ENCODE measurements at regions not wholly inside any gene's neighbourhood (a gene's known extent, or its start where the extent isn't known, plus 50 kb on each side); places are given as distances from the start of the nearest gene placed in this dataset.

DNA sequence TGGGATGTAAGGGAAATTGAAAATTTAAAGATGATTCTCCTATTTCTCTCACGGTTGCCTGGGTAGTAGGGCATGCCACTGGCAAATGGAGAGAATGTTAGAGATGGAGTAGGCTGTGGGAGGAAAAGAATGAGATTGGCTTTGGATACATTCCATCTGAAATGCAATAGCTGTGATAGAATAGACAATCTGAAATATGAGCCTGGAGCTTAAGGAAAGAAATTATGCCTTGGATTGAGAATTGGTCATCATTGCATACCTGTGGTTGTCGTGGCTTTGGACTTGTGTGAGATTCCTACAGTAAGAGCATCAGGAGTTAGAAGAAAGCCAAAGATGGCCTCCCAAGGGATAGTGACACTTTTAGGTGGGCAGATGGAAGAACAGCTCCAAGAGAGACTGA, 305.1 kb upstream of the SLC10A2 start:
- H3K4me3 ChIP-seq = no peak overlapping the region
- H3K27me3 ChIP-seq = no peaks in the 10 kb centered on the region
- intact Hi-C loops (cut with DNase I) = no loop called here
- peaks cover 0 to 5% (median 0%) of the 10 kb centered on the region in 4 donors for H3K4me1 ChIP-seq
- H3K27ac ChIP-seq = no peak overlapping the region
- TF ChIP-seq EP300 (IDR thresholded peaks at IDR 0.05) (no peak), POLR2AphosphoS5 (IDR thresholded peaks at IDR 0.05) (no peak), POLR2A (IDR thresholded peaks at IDR 0.05) (no peak)
- TF ChIP-seq, protein P1, sequence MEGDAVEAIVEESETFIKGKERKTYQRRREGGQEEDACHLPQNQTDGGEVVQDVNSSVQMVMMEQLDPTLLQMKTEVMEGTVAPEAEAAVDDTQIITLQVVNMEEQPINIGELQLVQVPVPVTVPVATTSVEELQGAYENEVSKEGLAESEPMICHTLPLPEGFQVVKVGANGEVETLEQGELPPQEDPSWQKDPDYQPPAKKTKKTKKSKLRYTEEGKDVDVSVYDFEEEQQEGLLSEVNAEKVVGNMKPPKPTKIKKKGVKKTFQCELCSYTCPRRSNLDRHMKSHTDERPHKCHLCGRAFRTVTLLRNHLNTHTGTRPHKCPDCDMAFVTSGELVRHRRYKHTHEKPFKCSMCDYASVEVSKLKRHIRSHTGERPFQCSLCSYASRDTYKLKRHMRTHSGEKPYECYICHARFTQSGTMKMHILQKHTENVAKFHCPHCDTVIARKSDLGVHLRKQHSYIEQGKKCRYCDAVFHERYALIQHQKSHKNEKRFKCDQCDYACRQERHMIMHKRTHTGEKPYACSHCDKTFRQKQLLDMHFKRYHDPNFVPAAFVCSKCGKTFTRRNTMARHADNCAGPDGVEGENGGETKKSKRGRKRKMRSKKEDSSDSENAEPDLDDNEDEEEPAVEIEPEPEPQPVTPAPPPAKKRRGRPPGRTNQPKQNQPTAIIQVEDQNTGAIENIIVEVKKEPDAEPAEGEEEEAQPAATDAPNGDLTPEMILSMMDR (IDR thresholded peaks at IDR 0.05) = no peak
- DNase-seq = no peak
- 85 to 87% methylated on average over 2 of the region's 2 CpGs for WGBS, 2 donors
- no peaks in the 10 kb centered on the region for H3K36me3 ChIP-seq
- no peaks in the 10 kb centered on the region for H3K9me3 ChIP-seq

DNA sequence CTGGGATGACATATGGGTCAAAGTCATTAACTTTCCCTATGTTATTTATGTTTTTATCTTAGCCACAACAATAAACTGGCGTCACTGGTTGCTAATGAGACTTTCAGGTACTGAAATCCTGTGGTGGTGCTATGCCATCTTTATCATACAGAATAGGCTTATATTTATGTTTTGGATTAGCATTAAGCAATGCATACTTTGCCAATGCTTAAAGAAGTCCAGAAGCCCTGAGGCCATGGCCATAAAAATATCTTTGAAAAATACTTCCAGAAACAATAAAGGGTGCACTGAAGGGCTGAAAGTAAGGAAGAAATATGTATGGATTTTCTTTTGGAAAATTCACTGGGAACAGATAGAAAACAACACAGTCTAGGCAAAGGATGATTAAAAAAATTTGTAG, 304.6 kb upstream of the SLC10A2 start:
- no peak for DNase-seq
- Histone ChIP-seq H3K27ac (no peak overlapping the region), H3K27me3 (no peaks in the 10 kb centered on the region), H3K4me1 (peaks cover 0 to 5% (median 0%) of the 10 kb centered on the region in 4 donors), H3K36me3 (no peaks in the 10 kb centered on the region), H3K9me3 (no peaks in the 10 kb centered on the region), H3K4me3 (no peak overlapping the region)
- 76 to 84% methylated on average over 1 of the region's 1 CpG for WGBS, 2 donors
- TF ChIP-seq EP300 (IDR thresholded peaks at IDR 0.05) = no peak
- TF ChIP-seq, protein P1 (IDR thresholded peaks at IDR 0.05) = no peak
- TF ChIP-seq POLR2A (IDR thresholded peaks at IDR 0.05) = no peak
- no peak for TF ChIP-seq POLR2AphosphoS5 (IDR thresholded peaks at IDR 0.05)
- intact Hi-C loops (cut with DNase I) = no loop called here

DNA sequence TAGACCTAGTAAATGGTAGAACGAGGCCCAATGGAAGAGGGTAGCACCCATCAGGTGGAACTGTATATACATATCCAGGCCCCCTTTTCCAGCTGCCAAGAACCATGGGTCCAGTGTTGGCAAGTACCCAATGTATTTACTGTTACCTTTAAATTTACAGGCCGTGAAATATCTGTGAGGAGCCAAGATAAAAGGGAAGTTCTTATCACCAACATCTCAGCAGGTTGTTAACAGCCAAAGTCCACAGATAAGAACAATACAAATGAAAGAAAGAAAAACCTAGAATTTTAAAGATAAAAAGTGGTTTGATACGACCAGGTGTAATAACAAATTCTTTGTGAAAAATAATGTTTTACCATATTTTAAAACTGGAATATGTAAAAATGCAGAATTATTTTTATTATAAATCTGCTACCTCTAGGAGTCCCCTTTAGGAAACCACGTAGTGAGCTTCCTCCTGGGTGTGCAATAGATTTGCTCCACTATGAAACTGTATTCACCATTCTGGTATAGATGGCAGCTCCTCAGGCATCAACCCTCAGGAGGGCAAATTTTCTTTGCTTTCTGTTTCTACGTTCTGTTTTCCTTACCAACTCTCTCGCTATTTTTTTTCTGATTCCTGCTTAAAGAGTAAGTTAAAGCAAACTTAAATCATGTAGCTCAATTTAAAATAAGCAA, 292.2 kb upstream of the SLC10A2 start:
- TF ChIP-seq POLR2A (IDR thresholded peaks at IDR 0.05) (no peak), POLR2AphosphoS5 (IDR thresholded peaks at IDR 0.05) (no peak), EP300 (IDR thresholded peaks at IDR 0.05) (no peak)
- TF ChIP-seq, protein P1 (IDR thresholded peaks at IDR 0.05) = no peak
- Histone ChIP-seq H3K4me1 (no peaks in the 10 kb centered on the region), H3K27ac (no peak overlapping the region), H3K4me3 (no peak overlapping the region), H3K36me3 (no peaks in the 10 kb centered on the region), H3K9me3 (no peaks in the 10 kb centered on the region), H3K27me3 (no peaks in the 10 kb centered on the region)
- DNase-seq = no peak
- 10 to 45% methylated on average over 6 of the region's 6 CpGs for WGBS, 2 donors
- intact Hi-C loops (cut with DNase I) = no loop called here

DNA sequence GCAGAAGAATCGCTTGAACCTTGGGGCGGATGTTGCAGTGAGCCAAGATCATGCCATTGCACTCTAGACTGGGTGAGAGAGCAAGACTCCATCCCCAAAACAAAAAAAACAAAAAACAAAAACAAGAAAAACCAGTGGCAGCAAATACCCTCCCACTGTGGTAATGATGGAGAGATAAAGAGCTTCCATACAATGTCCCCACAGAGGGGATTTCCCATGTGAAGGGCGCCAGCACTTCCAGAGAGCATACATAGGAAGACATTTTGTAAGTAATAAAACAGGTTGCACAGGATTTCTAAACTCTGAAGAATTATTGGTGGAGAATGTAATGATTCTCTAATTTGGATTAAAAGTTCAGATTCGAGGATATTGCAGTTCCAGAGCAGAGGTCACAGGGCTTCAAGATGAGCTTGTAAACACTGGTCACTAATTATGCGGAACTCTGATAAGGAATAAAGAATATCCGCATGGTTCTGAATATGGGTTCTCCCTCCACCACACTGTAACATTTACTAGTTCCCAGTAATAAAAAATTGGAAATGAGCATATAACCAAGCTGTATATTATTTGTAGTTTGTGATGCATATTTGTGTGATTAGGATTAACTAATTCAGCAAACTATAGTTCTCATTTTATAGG, 290.1 kb upstream of the SLC10A2 start:
- Histone ChIP-seq H3K9me3 (no peaks in the 10 kb centered on the region), H3K36me3 (no peaks in the 10 kb centered on the region), H3K4me1 (peaks cover 0 to 5% (median 4%) of the 10 kb centered on the region in 4 donors), H3K4me3 (no peak overlapping the region), H3K27me3 (no peaks in the 10 kb centered on the region), H3K27ac (no peak overlapping the region)
- 44 to 79% methylated on average over 6 of the region's 6 CpGs for WGBS, 2 donors
- TF ChIP-seq EP300 (IDR thresholded peaks at IDR 0.05) = no peak
- DNase-seq = no peak
- intact Hi-C loops (cut with DNase I) = no loop called here

DNA sequence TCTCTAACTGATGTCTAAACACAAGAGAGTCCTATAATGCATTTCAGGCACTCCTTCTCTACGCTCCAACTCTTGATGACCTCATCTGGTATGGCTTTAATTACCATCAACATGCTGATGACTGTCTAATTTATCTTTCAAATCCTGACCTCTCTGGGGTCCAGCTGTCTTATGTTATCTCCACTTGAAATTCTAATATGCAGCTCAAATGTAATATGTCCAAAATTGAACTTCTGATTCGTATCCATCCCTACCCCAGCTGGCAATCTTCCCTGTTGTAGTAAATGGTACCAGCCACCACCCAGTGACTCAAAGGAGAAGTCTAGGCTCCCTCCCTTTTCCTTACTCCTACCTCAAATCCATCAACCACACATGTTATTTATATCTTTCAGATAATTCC, 288.0 kb upstream of the SLC10A2 start:
- Histone ChIP-seq H3K36me3 (no peaks in the 10 kb centered on the region), H3K27ac (no peak overlapping the region), H3K9me3 (no peaks in the 10 kb centered on the region), H3K27me3 (no peaks in the 10 kb centered on the region), H3K4me3 (no peak overlapping the region), H3K4me1 (peaks cover 0 to 26% (median 16%) of the 10 kb centered on the region in 4 donors)
- intact Hi-C loops (cut with DNase I) = no loop called here
- WGBS, 2 donors = 74 to 83% methylated on average over 2 of the region's 2 CpGs
- TF ChIP-seq POLR2A (IDR thresholded peaks at IDR 0.05) (no peak), EP300 (IDR thresholded peaks at IDR 0.05) (no peak), POLR2AphosphoS5 (IDR thresholded peaks at IDR 0.05) (no peak)
- TF ChIP-seq, protein P1 (IDR thresholded peaks at IDR 0.05) = no peak
- no peak for DNase-seq
